A673 (cell line): ENCODE measurements at regions not wholly inside any gene's neighbourhood (a gene's known extent, or its start where the extent isn't known, plus 50 kb on each side); places are given as distances from the start of the nearest gene placed in this dataset.
"Not testable (repeated sequence)": the region's sequence is repeated elsewhere in the genome, so short reads cannot be mapped to it uniquely, and the experiment has no call there.

Source experiments
- EZH2 ChIP-seq: fragments of 200-600 bp; sonication (generic); IDR thresholded peaks from 2 replicates; pipeline ENCODE4 v1.6.1; 2017; ENCODE audit warnings: borderline replicate concordance, low read depth, mild to moderate bottlenecking, mixed read lengths, antibody characterized with exemption, low read length; ENCODE audit not compliant: poor library complexity, severe bottlenecking
- TF ChIP-seq, protein P1 (sequence below): fragments of 300-800, 200-600 bp; sonication (generic); conservative IDR thresholded peaks from 2 replicates; pipeline ENCODE4 v1.5.1; 2017; ENCODE audit warnings: low read depth, mild to moderate bottlenecking, antibody characterized with exemption, low read length, moderate library complexity, mixed read lengths

DNA sequence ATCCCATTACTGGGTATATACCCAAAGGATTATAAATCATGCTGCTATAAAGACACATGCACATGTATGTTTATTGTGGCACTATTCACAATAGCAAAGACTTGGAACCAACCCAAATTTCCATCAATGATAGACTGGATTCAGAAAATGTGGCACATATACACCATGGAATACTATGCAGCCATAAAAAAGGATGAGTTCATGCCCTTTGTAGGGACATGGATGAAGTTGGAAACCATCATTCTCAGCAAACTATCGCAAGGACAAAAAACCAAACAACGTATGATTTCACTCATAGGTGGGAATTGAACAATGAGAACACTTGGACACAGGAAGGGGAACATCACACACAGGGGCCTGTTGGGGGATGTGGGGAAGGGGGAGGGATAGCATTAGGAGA lies 71.7 kb upstream of the ADAMTS18 start:
- TF ChIP-seq, protein P1, sequence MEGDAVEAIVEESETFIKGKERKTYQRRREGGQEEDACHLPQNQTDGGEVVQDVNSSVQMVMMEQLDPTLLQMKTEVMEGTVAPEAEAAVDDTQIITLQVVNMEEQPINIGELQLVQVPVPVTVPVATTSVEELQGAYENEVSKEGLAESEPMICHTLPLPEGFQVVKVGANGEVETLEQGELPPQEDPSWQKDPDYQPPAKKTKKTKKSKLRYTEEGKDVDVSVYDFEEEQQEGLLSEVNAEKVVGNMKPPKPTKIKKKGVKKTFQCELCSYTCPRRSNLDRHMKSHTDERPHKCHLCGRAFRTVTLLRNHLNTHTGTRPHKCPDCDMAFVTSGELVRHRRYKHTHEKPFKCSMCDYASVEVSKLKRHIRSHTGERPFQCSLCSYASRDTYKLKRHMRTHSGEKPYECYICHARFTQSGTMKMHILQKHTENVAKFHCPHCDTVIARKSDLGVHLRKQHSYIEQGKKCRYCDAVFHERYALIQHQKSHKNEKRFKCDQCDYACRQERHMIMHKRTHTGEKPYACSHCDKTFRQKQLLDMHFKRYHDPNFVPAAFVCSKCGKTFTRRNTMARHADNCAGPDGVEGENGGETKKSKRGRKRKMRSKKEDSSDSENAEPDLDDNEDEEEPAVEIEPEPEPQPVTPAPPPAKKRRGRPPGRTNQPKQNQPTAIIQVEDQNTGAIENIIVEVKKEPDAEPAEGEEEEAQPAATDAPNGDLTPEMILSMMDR = not testable (repeated sequence)
- not testable (repeated sequence) for TF ChIP-seq EZH2
